EL (cell line): ENCODE measurements at regions not wholly inside any gene's neighbourhood (a gene's known extent, or its start where the extent isn't known, plus 50 kb on each side); places are given as distances from the start of the nearest gene placed in this dataset.

Source experiments
- DNase-seq: peaks from one replicate; pipeline ENCODE4 v3.0.0-alpha.2; 2016

DNA sequence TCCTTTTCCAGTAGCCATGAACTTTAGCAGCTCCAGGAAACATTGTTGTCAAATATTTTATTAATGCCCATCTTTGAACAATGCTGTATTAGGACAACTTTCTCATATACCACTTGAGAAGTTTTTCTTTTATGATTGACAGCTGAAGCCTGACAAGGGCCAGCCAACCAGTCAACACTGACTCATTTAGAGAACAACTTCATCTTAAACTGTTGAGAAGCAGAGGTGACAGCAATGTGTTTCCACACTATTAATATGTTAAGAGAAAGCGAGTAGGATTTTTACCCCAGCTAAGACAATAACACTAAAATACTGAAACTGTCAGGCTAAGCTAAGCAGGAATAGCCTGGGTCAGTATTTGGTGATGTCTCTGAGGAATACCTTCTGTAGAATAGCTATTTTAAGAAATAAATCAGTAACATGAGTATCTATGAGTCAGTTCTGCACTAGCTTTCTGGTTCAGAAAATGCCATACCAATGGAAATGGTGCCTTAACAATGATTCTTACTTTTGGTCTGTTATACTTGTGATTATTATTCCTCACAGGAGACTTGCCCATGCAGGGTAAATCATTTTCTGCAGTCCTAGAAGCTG, 168.8 kb upstream of the POT1 start:
- no peak for DNase-seq

DNA sequence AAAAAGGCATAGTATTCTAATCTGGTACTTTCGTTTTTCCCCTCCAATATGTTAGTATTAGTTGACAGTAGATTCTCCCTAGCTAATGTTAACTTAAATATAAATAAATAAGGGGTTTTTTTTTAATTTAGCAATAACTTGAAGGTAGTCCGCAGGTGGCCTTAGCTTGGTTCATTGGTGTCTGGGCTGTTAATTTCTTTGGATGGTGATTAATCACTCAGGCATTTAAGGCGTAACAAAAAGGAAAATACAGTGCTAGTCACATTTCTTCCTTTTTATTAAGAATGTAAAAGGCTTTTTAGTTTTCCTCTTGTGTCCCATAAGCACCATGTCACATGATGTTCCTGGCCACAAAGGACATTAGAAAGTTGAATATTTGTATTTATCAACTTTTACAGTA, 161.0 kb upstream of the POT1 start:
- DNase-seq, result no peak

DNA sequence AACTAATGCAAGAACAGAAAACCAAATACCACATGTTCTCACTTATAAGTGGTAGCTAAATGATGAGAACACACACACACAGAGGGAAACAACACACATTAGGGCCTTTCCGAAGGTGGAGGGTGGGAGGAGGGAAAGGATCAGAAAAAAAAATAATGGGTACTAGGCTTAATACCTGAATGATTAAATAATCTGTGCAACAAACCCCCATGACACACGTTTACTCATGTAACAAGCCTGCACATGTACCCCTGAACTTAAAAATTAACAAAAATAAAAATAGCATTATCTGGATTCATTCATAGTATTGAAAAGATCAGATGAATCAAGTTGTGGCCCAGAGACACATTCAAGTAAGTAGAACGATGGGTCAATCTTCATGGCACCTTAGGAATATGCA, 159.5 kb upstream of the POT1 start:
- DNase-seq, result no peak

DNA sequence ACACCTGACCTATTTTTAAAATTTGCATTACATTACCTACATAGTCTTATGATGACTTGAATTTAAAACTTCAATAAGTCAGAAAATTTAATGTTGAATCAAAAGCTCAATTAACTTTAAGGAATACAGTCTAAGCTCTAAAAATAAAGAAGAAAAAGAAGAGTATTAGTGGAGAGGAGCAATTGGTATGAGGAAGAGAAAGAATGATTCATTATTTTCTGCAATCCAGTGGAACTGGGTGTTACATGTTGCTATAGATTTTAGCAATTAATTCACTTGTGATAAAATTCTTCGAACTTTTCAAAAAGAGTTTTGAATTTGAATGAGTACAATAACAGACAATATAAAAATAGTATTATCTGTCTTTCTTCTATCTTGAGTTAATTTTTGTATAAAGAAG, 158.9 kb upstream of the POT1 start:
- no peak for DNase-seq

- DNase-seq, result no peak
Measured at GRCh38 chr7:125085084-125085483, 155.5 kb upstream of the POT1 start.

- no peak for DNase-seq
Measured at GRCh38 chr7:125084196-125084595, 154.6 kb upstream of the POT1 start.

DNA sequence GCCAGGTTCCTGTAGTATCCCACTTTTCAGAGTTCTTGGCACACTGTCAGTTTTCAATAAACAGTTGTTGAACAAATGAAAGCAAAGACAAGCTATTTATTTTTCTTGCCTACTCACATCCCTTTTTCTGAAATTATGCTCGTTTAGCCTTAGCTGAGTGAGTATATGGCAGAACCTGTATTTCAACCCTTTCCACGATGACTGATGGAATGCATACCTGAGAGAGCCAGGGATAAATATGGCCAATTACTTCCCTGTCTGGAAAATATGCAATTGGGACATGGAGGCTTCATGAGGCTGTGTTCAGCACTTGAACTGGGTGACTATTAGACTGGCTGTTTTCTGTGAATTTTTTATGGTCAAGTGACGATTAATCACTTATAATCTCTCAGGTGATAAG, 144.5 kb upstream of the POT1 start:
- no peak for DNase-seq

GRCh38 chr7:125065546-125065945, 135.9 kb upstream of the POT1 start:
- no peak for DNase-seq

GRCh38 chr7:125065001-125065400, 135.4 kb upstream of the POT1 start:
- no peak for DNase-seq

DNA sequence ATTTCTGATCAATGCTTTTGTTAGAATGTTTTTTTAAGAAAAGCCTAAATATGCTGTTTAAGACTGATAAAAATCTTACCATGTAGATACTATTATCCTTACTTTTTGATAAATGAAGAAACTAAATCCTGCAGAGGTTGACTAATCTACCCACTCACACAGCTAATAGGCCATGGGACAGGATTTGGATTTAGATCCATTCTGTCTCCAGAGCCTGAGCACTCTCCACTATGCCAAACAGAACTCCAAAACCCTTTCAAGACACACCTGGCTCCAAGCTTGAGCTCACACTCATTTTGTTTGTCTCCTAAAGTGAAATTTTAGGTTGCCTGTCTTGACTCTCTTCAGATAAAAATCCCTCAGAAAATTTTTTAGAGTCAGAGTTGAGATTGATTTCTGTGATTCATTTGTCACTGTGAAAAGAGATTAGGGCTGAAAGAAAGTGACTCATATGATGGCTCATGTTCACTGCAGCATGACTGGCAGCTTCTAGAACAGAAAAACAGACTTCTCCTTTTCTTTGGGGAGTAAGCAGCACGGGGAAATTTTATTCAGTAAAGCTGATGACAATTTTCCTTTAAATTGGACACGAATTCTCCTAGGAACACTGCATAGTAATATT, 132.3 kb upstream of the POT1 start:
- peak; percentile 8 for DNase-seq

DNA sequence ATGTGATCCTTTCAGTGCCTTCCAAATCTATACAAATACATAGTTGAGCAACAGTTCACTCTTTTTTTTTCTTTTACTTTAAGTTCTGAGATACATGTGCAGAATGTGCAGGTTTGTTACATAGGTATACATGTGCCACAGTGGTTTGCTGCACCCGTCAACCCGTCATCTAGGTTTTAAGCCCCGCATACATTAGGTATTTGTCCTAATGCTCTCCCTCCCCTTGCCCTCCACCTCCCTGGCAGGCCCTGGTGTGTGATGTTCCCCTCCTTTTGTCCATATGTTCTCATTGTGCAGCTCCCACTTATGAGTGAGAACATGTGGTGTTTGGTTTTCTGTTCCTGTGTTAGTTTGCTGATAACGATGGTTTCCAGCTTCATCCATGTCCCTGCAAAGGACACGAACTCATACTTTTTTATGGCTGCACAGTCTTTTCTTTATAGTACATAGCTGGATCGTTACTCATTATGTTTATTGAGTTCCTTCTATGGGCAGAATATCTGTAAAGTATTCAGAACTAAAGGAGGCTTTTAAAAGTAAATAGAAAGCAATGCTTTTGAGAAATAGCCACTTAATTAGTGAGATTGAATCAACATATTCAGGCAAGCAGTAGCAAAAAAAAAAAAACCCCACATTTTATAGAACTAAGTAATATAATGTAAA, 131.6 kb upstream of the POT1 start:
- peak; percentile 1 for DNase-seq

DNA sequence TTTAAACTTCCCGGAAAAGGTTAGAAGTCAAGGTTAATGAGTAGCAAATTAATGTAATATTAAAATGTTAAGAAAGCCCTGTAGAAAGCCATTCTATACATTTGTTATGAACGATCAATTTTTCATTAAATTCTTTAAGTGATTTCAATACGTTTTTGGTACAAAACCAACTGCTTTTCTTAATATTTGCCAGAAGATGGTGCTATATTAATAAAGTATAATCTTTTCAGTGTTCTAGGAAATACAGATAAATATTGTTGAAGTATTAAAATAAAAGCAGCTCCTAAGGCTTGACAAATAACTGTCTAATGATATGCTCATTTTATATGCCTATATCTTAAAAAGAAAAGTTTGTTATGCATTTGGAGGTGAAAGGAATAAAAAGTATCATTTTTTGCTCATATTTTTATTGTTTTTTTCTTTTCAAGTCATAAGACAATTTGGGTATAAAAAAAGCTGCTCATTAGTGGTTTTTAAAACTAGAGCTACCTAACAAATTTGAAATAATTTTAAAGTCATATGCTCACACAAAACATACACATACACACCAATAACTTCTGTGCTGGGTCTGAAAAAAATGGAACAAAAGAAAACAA, 130.3 kb upstream of the POT1 start:
- DNase-seq, result no peak

DNA sequence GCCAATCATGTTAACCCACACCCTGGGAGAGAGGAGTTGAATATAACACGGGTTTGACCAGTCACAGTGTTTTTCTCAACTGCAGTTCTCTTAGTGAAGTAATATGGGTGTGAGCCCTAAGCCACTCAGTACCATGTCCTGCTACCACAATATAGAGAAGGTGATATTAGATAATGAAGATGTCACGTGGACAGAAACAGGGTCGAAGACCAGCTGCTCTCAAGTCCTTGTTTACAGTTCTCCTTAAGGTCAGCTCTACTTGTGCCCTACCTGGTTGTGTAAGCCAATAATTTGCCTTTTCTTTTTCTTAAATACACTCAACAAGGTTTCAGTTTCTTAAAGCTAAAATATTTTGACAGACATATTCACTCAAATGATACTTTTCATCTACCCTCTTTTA, 128.3 kb upstream of the POT1 start:
- DNase-seq, result no peak

DNA sequence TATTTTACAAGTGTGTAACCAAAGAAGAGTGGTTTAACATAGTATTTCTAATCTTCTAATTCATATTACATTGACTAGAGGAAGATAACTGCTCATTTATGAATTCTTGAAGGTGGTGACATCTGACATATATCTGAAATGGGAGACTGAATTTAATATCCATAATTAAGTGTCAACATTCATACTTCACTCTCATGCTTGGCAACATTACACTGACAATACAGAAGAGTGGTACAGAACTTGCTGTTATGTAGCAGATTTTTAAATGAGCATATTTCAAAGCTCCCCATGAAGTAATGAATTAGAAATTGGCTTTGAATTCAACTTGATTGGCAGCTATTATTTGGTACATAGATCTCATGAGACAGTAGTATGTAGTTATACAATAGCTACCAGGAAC, 125.8 kb upstream of the POT1 start:
- no peak for DNase-seq

DNA sequence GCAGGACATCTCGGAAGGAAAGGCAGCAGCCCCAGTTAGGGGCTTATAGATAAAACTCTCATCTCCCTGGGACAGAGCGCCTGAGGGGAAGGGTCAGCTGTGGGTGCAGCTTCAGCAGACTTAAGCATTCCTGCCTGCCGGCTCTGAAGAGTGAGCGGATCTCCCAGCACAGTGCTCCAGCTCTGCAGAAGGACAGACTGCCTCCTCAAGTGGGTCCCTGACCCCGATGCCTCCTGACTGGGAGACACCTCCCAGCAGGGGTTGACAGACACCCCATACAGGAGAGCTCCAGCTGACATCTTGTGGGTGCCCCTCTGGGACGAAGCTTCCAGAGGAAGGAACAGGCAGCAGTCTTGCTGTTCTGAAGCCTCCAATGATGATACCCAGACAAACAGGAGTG, 117.1 kb upstream of the POT1 start:
- no peak for DNase-seq

- no peak for DNase-seq
Measured at GRCh38 chr7:125033506-125033905, 103.9 kb upstream of the POT1 start.

DNA sequence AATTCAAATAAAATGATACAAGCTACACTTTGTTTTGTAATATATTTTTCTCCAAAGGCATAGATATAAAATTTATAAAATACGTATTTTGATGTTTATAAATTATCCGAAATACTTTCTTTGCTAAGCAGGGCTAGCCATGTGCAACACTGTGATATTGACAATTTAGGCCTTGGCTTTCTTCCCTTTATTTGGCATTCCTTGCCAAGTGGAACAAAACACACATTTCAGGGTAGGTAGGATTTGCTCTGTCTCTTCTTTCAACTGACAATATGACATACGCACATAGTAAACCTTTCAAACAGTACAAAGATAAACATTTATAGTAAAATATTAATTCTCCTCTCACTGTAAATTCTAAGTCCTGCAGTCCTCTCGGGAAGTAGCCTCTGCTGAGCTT, 103.3 kb upstream of the POT1 start:
- no peak for DNase-seq

GRCh38 chr7:125030756-125031387, 101.2 kb upstream of the POT1 start:
- DNase-seq, result no peak

DNA sequence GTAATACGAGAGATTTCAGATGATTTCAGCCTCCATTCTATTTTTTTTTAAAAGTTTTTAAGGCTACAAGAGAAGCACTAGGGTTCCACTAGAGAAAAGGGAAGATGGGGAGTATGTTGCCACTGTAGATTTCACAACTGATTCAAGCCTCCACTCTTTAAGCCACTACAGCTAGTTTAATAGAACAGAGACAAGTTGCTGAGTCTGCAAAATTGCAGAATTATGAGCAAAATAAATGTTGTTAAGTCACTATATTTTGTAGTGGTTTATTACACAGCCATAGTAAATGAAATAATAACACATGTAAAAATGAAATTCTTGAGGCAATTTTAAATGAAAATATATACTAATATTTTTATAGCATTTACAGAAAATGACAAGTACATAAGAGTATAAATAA, 96.0 kb upstream of the POT1 start:
- no peak for DNase-seq

DNA sequence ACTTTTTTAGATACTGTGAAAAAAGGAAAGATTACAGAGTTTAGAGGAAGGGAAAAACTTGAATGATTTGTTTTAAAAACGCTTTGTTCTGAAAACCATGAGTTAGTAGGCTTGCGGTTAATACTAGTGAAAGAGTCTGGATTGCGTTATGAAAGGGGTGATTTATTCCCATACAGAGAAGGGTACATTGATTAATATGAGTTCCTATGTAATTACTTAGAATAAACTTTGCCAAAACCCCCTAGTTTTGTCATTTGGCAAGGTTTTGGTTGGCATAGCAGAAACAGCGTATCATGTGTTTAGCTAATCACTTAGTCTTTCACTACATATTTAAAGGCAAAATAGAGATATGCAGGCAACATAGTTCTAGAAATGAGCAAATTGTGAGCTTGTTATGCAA, 91.2 kb upstream of the POT1 start:
- no peak for DNase-seq

DNA sequence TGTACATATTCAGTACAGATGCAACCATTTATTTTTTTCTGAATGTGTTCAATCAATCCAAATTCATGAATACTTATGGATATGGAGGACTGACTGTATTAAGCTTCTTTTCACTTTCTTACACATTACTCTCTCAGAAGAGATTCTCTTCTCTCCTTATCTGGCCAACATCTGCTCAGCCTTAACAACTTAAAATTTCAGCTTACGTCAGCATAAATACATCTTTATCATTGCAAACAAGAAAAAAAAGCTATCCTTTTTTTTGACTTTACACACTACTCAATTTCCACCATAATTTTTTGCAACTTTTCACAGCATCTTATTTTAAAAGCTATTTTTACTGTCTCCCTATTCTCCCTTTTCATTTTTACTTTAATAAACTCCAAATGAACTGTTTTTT, 80.9 kb upstream of the POT1 start:
- no peak for DNase-seq

DNA sequence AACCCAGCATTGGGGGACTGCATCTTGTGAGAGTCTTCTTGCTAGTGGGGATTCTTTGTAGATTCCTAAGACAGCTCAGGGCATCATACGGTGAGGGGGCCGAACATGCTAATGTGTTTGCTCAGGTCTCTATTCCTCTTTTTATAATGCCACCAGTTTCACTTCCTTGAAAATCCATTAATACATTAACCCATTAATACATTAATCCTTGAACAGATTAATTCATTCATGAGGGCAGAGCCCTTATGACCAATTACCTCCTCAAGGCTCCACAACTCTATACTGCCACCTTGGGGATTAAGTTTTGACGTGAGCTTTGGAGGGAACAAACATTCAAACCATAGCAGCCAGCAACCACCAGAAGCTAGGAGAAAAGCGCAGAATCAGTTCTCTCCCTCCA, 67.2 kb upstream of the POT1 start:
- DNase-seq, result peak; percentile 12

DNA sequence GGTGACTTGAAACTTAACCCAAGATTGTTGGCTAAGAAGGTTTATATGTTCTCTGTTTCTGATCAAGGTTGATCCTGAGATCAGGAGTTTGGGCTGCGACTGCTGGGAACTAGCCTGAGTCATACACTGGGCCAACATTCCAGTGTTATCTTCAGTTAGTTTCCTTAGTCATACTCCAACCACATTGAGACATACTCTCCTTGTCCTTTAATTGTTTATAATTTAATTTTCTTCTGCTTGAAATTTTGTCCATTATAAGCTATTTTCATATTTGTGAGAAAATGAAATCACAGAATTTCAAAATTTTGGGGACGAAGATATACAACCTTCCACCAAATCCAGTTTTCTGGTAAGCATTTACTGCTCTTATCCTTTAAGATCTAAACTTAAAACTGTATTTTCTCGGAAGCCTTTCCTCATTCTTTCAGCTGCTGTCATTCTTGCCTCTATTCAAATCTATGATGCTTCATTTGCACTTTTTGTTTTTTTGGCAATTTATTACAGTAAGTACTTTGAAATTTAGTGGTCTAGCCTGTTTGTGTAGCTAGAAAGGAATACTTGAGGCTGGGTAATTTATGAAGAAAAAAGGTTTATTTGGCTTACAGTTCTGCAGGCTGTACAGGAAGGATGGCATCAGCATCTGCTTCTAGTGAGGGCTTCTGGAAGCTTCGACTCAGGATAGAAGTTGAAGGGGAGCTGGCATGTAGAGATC, 63.4 kb upstream of the POT1 start:
- DNase-seq, result peak; percentile 77
